ENCODE measurements at regions not wholly inside any gene's neighbourhood (a gene's known extent, or its start where the extent isn't known, plus 50 kb on each side); places are given as distances from the start of the nearest gene placed in this dataset.
"Not testable (repeated sequence)": the region's sequence is repeated elsewhere in the genome, so short reads cannot be mapped to it uniquely, and the experiment has no call there.

DNA sequence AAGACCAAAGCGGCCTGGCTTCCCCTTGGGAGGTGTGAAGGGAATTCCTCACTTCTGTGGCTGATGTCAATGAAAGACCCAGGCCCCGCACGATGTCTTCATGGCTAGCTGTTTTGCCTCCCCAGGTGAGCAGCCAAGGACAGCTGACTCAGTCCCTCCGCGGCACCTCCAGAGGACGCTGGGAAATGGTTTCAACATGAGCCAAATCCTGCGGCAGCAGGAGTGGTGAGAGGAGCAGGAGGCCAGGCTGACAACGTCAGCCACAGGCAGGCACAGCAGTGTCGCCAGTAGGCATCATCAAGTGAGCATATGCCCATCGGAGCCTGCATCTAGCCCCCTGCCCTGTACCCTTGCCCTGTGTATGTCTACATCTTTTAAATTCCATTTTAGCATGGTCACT is 156.4 kb upstream of the RAB6C start:
- no peak for DNase-seq (ENCODE audit: low read depth)
- H3K4me3 ChIP-seq (ENCODE audit: low read depth, low read length), result no peak overlapping the region
- TF ChIP-seq, protein P1, sequence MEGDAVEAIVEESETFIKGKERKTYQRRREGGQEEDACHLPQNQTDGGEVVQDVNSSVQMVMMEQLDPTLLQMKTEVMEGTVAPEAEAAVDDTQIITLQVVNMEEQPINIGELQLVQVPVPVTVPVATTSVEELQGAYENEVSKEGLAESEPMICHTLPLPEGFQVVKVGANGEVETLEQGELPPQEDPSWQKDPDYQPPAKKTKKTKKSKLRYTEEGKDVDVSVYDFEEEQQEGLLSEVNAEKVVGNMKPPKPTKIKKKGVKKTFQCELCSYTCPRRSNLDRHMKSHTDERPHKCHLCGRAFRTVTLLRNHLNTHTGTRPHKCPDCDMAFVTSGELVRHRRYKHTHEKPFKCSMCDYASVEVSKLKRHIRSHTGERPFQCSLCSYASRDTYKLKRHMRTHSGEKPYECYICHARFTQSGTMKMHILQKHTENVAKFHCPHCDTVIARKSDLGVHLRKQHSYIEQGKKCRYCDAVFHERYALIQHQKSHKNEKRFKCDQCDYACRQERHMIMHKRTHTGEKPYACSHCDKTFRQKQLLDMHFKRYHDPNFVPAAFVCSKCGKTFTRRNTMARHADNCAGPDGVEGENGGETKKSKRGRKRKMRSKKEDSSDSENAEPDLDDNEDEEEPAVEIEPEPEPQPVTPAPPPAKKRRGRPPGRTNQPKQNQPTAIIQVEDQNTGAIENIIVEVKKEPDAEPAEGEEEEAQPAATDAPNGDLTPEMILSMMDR (IDR thresholded peaks at IDR 0.05; ENCODE audit: insufficient read depth, low read depth, low read length), result no peak

DNA sequence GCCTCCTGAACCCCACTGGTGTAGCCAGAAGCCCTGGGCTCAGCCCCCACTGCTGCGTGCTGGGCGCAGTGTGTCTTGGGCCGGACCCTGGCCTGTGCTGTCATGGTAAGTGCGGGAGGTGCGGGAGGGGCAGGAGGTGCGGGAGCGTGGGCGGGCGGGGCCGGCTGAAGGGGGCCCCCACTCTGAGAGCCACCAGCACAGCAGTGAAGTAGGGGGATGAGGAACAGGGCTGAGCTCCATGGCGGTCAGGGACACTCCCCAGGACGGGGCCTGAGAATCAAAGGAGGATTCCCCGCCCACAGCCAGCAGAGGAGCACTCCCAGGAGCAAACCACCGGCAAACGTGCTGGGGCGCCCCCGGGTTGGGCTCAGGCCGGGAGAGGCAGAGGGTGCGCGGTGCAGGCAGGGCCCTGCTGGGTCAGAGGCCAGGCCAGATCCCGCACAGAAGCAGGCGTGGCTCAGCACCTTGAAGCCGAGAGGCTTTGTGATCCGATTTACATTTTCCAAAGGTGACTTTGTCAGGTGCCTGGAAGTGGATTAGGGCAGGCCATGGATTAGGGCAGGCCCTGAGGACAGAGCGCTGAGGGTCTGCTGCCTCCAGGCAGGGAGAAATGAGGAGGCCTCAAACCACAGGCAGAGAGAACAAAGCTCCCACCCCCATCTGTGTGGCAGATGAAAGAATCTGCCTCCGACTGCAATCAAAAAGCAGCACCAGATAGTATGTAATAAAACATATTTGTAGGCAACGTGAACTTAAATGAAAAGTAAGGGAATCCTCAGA is 152.0 kb upstream of the RAB6C start:
- no peak overlapping the region for H3K4me3 ChIP-seq (ENCODE audit: low read depth, low read length)
- no peak for DNase-seq (ENCODE audit: low read depth)
- TF ChIP-seq, protein P1 (IDR thresholded peaks at IDR 0.05; ENCODE audit: insufficient read depth, low read depth, low read length), result no peak

DNA sequence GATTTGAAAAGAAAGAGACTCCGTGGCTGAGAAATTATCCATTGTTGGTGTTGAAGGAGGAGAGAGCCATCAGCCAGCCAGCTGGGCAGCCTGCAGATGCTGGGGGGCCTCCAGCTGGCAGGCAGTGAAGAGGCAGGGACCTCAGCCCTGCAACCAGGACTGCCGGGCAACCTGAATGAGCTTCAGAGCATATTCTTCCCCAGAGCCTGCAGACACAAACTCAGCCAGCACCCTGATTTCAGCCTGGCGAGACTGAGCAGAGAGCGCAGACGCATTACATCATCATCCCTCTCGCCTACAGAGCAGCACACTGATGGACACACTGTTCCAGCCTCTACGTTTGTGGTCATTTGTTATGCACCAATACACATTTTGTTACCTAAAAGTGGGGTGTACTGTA is 150.7 kb upstream of the RAB6C start:
- no peak for DNase-seq (ENCODE audit: low read depth)
- no peak overlapping the region for H3K4me3 ChIP-seq (ENCODE audit: low read depth, low read length)
- TF ChIP-seq, protein P1 (IDR thresholded peaks at IDR 0.05; ENCODE audit: insufficient read depth, low read depth, low read length), result no peak

DNA sequence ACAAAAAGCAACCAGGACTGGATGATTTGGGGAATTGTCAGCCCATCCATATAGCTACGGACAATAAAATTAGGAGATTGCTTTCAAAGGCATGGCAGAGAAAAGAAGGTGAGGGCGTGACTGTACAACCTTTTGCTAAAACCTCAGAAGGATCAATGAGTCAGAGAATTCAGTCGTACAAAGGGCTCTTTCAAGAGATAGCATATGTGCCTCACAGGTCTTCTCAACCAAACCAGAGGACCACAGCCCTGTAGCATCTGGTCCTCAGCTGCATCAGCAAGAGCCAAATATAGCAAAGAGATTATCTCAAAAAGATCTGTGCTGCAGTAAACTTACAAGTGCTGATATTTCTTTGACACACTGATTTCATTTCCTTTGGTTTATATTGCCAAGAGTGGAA is 149.9 kb upstream of the RAB6C start:
- TF ChIP-seq, protein P1 (IDR thresholded peaks at IDR 0.05; ENCODE audit: insufficient read depth, low read depth, low read length), result no peak
- H3K4me3 ChIP-seq (ENCODE audit: low read depth, low read length), result no peak overlapping the region
- DNase-seq (ENCODE audit: low read depth), result no peak

DNA sequence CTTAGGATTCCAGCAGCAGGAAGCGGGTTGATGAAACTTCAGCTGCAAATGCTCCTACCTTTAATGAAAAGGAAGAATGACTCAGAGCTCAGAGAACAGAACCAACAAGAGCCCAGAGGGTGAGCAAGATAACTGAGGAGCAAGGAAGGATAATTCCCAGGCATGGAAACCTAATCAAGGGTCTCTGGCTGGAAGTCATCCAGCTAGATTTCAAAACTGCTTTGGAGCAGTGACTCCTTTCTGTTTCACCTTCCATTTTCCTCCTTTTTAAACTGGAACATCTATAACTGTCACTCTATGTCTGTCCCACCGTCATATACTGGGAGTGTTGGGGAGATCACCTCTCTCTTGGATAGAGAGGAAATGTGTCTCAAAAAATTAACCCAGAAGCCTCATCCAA is 148.4 kb upstream of the RAB6C start:
- no peak overlapping the region for H3K4me3 ChIP-seq (ENCODE audit: low read depth, low read length)
- no peak for DNase-seq (ENCODE audit: low read depth)
- TF ChIP-seq, protein P1 (IDR thresholded peaks at IDR 0.05; ENCODE audit: insufficient read depth, low read depth, low read length), result no peak

DNA sequence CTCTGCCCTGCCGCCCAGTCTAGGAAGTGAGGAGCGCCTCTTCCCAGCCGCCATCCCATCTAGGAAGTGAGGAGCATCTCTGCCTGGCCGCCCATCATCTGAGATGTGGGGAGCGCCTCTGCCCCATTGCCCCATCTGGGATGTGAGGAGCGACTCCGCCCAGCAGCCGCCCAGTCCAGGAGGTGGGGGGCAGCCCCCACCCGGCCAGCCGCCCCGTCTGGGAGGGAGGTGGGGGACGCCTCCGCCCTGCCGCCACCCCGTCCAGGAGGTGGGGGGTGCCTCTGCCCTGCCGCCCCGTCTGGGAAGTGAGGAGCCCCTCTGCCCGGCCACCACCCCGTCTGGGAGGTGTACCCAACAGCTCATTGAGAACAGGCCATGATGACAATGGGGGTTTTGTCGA is 146.0 kb upstream of the RAB6C start:
- H3K4me3 ChIP-seq (ENCODE audit: low read depth, low read length); DNase-seq (ENCODE audit: low read depth): not testable (repeated sequence)

DNA sequence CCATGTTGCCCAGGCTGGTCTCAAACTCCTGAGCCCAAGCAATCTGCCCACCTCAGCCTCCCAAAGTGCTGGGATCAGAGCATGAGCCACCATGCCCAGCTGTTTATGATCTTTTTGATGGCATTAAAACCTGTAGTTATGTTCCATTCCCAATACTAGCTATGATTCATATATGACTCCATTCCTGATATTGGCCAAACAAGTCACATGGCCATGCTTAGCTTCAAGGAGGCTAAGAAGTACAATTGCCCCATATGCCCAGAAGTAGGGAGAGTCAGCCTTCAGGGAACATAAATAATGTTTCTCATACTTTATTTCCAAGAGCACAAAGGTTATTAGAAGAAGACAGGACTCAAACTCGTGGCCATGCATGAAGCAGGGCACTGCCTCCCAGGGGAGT is 132.4 kb upstream of the RAB6C start:
- TF ChIP-seq, protein P1 (IDR thresholded peaks at IDR 0.05; ENCODE audit: insufficient read depth, low read depth, low read length), result no peak
- DNase-seq (ENCODE audit: low read depth), result no peak
- H3K4me3 ChIP-seq (ENCODE audit: low read depth, low read length), result no peak overlapping the region

Data from fibroblast of villous mesenchyme (primary cell).